ENCODE measurements at regions not wholly inside any gene's neighbourhood (a gene's known extent, or its start where the extent isn't known, plus 50 kb on each side); places are given as distances from the start of the nearest gene placed in this dataset.

GRCh38 chr17:52762147-52762793 lies 603.8 kb upstream of the CA10 start:
- Histone ChIP-seq H3K4ac (ENCODE audit: low read depth, low read length) (no peak overlapping the region), H3K27ac (ENCODE audit: insufficient read depth, low read length) (no peak overlapping the region), H3K9me1 (ENCODE audit: insufficient read depth, low read length) (no peaks in the 10 kb centered on the region), H3K9ac (ENCODE audit: low read depth, low read length) (no peak overlapping the region), H2BK20ac (ENCODE audit: low read depth, low read length) (no peak overlapping the region), H4K20me1 (ENCODE audit: insufficient read depth, low read length) (no peaks in the 10 kb centered on the region), H3K4me3 (ENCODE audit: insufficient read depth, low read depth, low read length) (no peak overlapping the region), H3K36me3 (ENCODE audit: control insufficient read depth, insufficient read depth, low read length) (no peaks in the 10 kb centered on the region), H4K5ac (ENCODE audit: low read depth, low read length) (no peak overlapping the region), H4K91ac (ENCODE audit: insufficient read depth, low read depth, low read length) (no peak overlapping the region), H3K23ac (ENCODE audit: low read depth, low read length) (no peak overlapping the region), H2AK9ac (replicated peaks; ENCODE audit: low read depth, low read length, poor library complexity) (peak overlapping the region; percentile 65), H3K56ac (ENCODE audit: extremely low read depth, insufficient read depth, low read length) (no peak overlapping the region), H3K4me1 (ENCODE audit: control insufficient read depth, insufficient read depth, low read length) (no peaks in the 10 kb centered on the region), H3K79me1 (ENCODE audit: low read depth in 1 of 2, low read length in 2 of 2) (no peaks in the 10 kb centered on the region), H2BK15ac (ENCODE audit: low read depth, low read length) (no peak overlapping the region), H3K14ac (replicated peaks; ENCODE audit: low read depth, low read length) (no peak overlapping the region), H3K4me2 (ENCODE audit: low read depth, low read length) (no peak overlapping the region), H2BK120ac (ENCODE audit: low read depth, low read length) (no peak overlapping the region), H3K18ac (ENCODE audit: low read depth, low read length) (no peak overlapping the region), H2AK5ac (ENCODE audit: low read depth, low read length) (no peak overlapping the region), H3K27me3 (ENCODE audit: control insufficient read depth, insufficient read depth, low read length) (no peaks in the 10 kb centered on the region), H2AFZ (replicated peaks; ENCODE audit: low read length, poor library complexity) (no peak overlapping the region), H2BK5ac (ENCODE audit: low read depth, low read length, poor library complexity, severe bottlenecking) (no peak overlapping the region), H3K9me3 (ENCODE audit: control insufficient read depth, insufficient read depth, low read length) (peaks cover 13% of the 10 kb centered on the region), H4K8ac (ENCODE audit: low read depth in 2 of 2, low read length in 2 of 2) (no peak overlapping the region)
- dilution Hi-C loops (cut with HindIII; ENCODE audit: low sequenced_read_pairs, unreplicated experiment): no loop called here
- ChIA-PET CTCF (interaction anchor here (0.7 kb wide), 1 partner anchor 25 kb away, joined by 6 read pairs; no protein-coding TSS in a partner anchor), POLR2A (ENCODE audit: unreplicated experiment) (no interaction called here)
- no CpG with 5 or more reads among the region's 5 CpGs for WGBS, 2 experiments (ENCODE audit: extremely low coverage in 2 of 2, insufficient read length in 1 of 2)
- intact Hi-C loops (cut with micrococcal nuclease): no loop called here
- TF ChIP-seq MXI1 (IDR thresholded peaks at IDR 0.05; ENCODE audit: borderline replicate concordance, low read depth, low read length) (no peak), CEBPB (IDR thresholded peaks at IDR 0.05; ENCODE audit: low read depth, low read length) (no peak), FOS (IDR thresholded peaks at IDR 0.05; ENCODE audit: low read depth, low read length) (no peak), RFX5 (IDR thresholded peaks at IDR 0.05; ENCODE audit: low read depth, low read length) (no peak), POLR2A (IDR thresholded peaks at IDR 0.05; ENCODE audit: low read depth, low read length) (no peak), BHLHE40 (IDR thresholded peaks at IDR 0.05; ENCODE audit: low read depth, low read length) (no peak), NFE2L2 (IDR thresholded peaks at IDR 0.05; ENCODE audit: low read depth, low read length) (no peak), ELK1 (IDR thresholded peaks at IDR 0.05; ENCODE audit: borderline replicate concordance, low read depth, low read length) (no peak), SMC3 (IDR thresholded peaks at IDR 0.05; ENCODE audit: low read depth, low read length) (no peak), MAFK (IDR thresholded peaks at IDR 0.05; ENCODE audit: low read depth, low read length) (no peak), CHD1 (IDR thresholded peaks at IDR 0.05; ENCODE audit: low read depth, low read length) (no peak), RAD21 (IDR thresholded peaks at IDR 0.05; ENCODE audit: low read length) (no peak), CTCF (conservative IDR thresholded peaks at IDR 0.05; ENCODE audit: low read depth, low read length) (no peak), MAZ (IDR thresholded peaks at IDR 0.05; ENCODE audit: borderline replicate concordance, low read depth, low read length) (no peak), USF2 (IDR thresholded peaks at IDR 0.05; ENCODE audit: low read depth, low read length) (no peak)
- in situ Hi-C loops (cut with MboI; ENCODE audit: low sequenced_read_pairs): no loop called here
- BruUV-seq (replicated peaks): no TSS peak
- no peak for ATAC-seq (ENCODE audit: low read depth)
- no peak for DNase-seq

All from IMR-90 (cell line).